Lung (tissue), 11 donors: ENCODE measurements at regions not wholly inside any gene's neighbourhood (a gene's known extent, or its start where the extent isn't known, plus 50 kb on each side); places are given as distances from the start of the nearest gene placed in this dataset.

Experiments
- ATAC-seq: fragments of 200-7000 bp; cut with Tn5 transposase; one replicate; pipeline ENCODE4 v1.9.1; 2020; ENCODE audit warnings: moderate number of reproducible peaks; ENCODE audit not compliant: insufficient read depth, low FRiP score
- DNase-seq, 3 donors: peaks; one replicate each; pipeline ENCODE4 v3.0.0-alpha.2; 2013 to 2017
- H3K27ac ChIP-seq, 2 donors: one replicate each; pipeline ENCODE4 v1.5.1; 2013; ENCODE audit warnings: mild to moderate bottlenecking in 2 of 2, moderate library complexity in 2 of 2, control low read depth in 1 of 2, inconsistent platforms in 1 of 2, low read depth in 1 of 2, low read length in 1 of 2
- H3K27me3 ChIP-seq, 3 donors: one replicate each; pipeline ENCODE4 v1.5.1; 2013; ENCODE audit warnings: low read length in 2 of 3; ENCODE audit not compliant: control insufficient read depth in 3 of 3, insufficient read depth in 3 of 3
- H3K36me3 ChIP-seq, 4 donors: one replicate each; pipeline ENCODE4 v1.5.1; 2013; ENCODE audit warnings: low read length in 4 of 4, mild to moderate bottlenecking in 1 of 4, moderate library complexity in 1 of 4; ENCODE audit not compliant: control insufficient read depth in 4 of 4, insufficient read depth in 4 of 4
- H3K4me1 ChIP-seq, 5 donors: one replicate each; pipeline ENCODE4 v1.5.1; 2013; ENCODE audit warnings: low read length in 5 of 5, mild to moderate bottlenecking in 2 of 5, moderate library complexity in 1 of 5; ENCODE audit not compliant: control insufficient read depth in 5 of 5, insufficient read depth in 5 of 5
- H3K4me3 ChIP-seq: one replicate; pipeline ENCODE4 v1.5.1; 2013; ENCODE audit warnings: mild to moderate bottlenecking, control low read depth, moderate library complexity
- H3K9ac ChIP-seq, 2 donors: one replicate each; pipeline ENCODE4 v1.5.1; 2013; ENCODE audit warnings: low read length in 2 of 2, control low read depth in 1 of 2; ENCODE audit not compliant: insufficient read depth in 1 of 2
- H3K9me3 ChIP-seq, 4 donors: one replicate each; pipeline ENCODE4 v1.5.1; 2013; ENCODE audit warnings: low read length in 3 of 4, mild to moderate bottlenecking in 1 of 4, moderate library complexity in 1 of 4; ENCODE audit not compliant: control insufficient read depth in 4 of 4, insufficient read depth in 3 of 4
- WGBS, 2 donors: extraction: QIAGEN DNeasy Blood & Tissue Kit; methylation state at CpG; one replicate each; pipeline ENCODE4 v1.1.7; 2013; 5-methylcytosine and 5-hydroxymethylcytosine counted together
- TF ChIP-seq, protein P1 (sequence below): IDR thresholded peaks from 2 replicates; pipeline ENCODE4 v1.5.1; 2012; ENCODE audit warnings: mild to moderate bottlenecking; ENCODE audit errors: control extremely low read depth, extremely low read depth
- donor health status: control.
- donor health status: control.
- donor health status: Bipolar disorder and iron deficiency.
- donor health status: healthy.
- donor health status: DM: yes; HTN: yes; CAD: no.

DNA sequence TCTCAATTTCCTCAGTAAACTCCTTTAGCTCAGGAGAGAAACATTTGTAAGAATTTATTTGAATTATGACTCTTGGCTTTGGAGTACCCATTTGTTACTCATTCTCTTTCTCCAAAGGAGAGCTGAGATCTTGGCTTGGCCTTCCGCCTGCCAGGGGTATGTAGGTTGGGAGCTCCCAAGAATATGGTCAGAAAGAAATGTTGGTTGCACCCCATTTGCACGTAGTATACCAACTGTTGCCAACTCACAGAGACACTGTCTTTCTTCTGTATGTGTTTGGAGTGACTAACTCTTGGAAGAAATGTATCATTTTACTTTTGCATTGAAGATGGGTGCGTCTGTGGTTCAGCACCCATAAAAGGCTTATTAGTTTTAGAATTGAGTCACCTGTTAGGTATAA, 708.5 kb upstream of the SORCS1 start:
- no peak for DNase-seq
- H3K9ac ChIP-seq: no peak overlapping the region
- H3K4me1 ChIP-seq: no peaks in the 10 kb centered on the region
- TF ChIP-seq, protein P1, sequence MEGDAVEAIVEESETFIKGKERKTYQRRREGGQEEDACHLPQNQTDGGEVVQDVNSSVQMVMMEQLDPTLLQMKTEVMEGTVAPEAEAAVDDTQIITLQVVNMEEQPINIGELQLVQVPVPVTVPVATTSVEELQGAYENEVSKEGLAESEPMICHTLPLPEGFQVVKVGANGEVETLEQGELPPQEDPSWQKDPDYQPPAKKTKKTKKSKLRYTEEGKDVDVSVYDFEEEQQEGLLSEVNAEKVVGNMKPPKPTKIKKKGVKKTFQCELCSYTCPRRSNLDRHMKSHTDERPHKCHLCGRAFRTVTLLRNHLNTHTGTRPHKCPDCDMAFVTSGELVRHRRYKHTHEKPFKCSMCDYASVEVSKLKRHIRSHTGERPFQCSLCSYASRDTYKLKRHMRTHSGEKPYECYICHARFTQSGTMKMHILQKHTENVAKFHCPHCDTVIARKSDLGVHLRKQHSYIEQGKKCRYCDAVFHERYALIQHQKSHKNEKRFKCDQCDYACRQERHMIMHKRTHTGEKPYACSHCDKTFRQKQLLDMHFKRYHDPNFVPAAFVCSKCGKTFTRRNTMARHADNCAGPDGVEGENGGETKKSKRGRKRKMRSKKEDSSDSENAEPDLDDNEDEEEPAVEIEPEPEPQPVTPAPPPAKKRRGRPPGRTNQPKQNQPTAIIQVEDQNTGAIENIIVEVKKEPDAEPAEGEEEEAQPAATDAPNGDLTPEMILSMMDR: no peak
- H3K4me3 ChIP-seq: no peak overlapping the region
- H3K9me3 ChIP-seq: no peaks in the 10 kb centered on the region
- no peak overlapping the region for H3K27ac ChIP-seq
- ATAC-seq: no peak
- no peaks in the 10 kb centered on the region for H3K36me3 ChIP-seq
- no peaks in the 10 kb centered on the region for H3K27me3 ChIP-seq
- 89 to 90% methylated on average over 3 of the region's 3 CpGs for WGBS, 2 donors

DNA sequence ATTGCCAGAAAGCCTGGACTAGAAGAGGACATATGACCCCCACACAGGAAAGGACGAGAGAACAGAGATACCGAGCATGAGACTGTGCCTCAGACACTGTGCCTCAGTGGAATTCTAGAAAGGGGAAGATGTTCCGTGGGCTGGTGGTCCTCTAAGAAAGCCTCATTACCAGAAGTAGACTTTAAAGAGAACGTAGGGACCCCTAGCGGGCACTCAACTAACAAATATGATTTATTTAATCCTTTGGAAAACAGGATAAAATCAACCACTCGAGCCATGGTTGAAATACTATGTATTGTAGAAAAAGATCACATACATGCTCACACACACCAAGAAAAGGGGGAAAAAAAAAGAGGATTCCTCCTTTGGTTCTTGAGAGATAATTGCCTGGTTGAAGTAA, 701.2 kb upstream of the SORCS1 start:
- Histone ChIP-seq H3K27me3 (peaks cover 0 to 2% (median 0%) of the 10 kb centered on the region in 3 donors), H3K9me3 (peaks cover 0 to 2% (median 0%) of the 10 kb centered on the region in 4 donors), H3K9ac (no peak overlapping the region), H3K4me1 (no peaks in the 10 kb centered on the region), H3K36me3 (no peaks in the 10 kb centered on the region), H3K4me3 (no peak overlapping the region), H3K27ac (no peak overlapping the region)
- DNase-seq (no peak), ATAC-seq (no peak)
- TF ChIP-seq, protein P1: no peak
- WGBS, 2 donors: 69 to 74% methylated on average over 6 of the region's 6 CpGs

DNA sequence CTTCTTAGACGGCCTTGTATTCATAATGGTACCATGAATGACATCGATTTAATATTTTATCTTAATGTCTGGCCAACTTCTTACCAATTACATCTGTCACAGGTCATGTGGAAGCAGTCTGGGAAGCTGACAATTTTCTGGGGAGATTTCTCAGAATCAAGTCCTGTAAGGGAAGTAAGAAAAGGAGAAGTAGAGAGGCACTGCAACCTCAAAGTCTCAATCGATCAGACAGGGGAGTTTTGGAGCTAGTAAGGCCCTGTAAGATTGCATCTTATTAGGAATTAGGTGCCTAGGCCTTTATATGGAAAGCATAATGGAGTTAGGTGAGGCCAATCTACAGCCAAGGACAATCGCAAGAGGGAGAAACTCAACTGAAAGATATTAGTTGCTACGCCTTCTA, 694.6 kb upstream of the SORCS1 start:
- WGBS, 2 donors: 68 to 75% methylated on average over 5 of the region's 5 CpGs
- Histone ChIP-seq H3K36me3 (no peaks in the 10 kb centered on the region), H3K9ac (no peak overlapping the region), H3K4me1 (no peaks in the 10 kb centered on the region), H3K9me3 (no peaks in the 10 kb centered on the region), H3K27ac (no peak overlapping the region), H3K27me3 (peaks cover 0 to 2% (median 0%) of the 10 kb centered on the region in 3 donors), H3K4me3 (no peak overlapping the region)
- no peak for DNase-seq
- TF ChIP-seq, protein P1: no peak
- no peak for ATAC-seq

DNA sequence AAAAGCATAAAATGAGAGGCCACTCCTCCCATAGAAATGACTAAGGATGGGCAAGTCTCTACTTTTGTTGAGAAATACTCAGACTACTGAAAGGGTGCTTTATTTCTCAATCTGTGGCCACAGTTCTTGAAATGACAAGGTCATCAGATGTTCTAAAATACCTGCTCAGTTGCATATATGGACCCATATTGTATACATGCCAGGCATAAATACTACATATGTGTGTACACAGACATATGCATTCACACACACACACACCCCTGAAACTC, 691.5 kb upstream of the SORCS1 start:
- ATAC-seq (no peak), DNase-seq (no peak)
- TF ChIP-seq, protein P1: no peak
- Histone ChIP-seq H3K9ac (no peak overlapping the region), H3K36me3 (no peaks in the 10 kb centered on the region), H3K27ac (no peak overlapping the region), H3K9me3 (peaks cover 0 to 2% (median 0%) of the 10 kb centered on the region in 4 donors), H3K27me3 (no peaks in the 10 kb centered on the region), H3K4me1 (no peaks in the 10 kb centered on the region), H3K4me3 (no peak overlapping the region)
